ENCODE measurements at regions not wholly inside any gene's neighbourhood (a gene's known extent, or its start where the extent isn't known, plus 50 kb on each side); places are given as distances from the start of the nearest gene placed in this dataset.

DNA sequence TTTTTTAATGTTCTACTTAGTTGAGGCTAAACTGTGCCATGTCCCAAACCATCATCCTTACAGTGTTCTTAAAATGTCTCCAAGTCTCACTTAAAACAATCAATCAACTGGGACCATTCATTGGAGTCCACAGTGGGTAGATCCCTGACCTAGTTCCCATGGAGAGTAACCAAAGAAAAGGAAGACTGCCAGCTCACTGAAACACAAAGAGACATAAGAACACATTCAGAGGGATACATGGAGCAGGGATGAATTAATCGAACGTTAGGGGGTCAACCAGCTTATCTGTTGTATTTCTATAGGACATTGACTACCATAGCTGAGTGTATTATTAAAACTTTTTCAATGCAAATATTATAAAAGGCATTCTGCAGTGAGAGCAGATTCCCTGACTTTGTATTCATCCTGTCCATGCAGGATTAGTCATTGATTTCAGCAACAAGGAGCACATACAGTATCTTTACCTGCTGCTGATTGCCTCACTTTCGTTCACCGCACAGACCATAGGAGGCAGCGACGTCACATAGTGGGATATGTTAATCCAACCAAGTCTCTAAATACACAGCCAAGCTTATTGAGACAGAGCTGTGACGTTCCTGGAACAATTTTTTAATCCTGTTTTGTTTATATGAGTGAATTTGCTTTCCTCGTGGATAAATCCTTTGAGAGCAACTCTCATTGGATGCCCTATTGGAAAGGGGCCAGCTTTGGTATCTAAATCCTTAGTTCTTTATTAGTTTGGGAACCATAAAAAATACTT lies 364.9 kb upstream of the RBMS3 start:
- TF ChIP-seq ARNT (IDR thresholded peaks at IDR 0.05) (no peak), TARDBP (IDR thresholded peaks at IDR 0.05) (no peak)
- ChIA-PET CTCF (interaction anchor here (0.6 to 1.5 kb wide), 3 partner anchors 224 to 967 kb away, joined by 3 to 10 read pairs (median 7); no protein-coding TSS in a partner anchor), POLR2A (no interaction called here)
- peak; percentile 39 for DNase-seq (ENCODE audit: extremely low spot score)

DNA sequence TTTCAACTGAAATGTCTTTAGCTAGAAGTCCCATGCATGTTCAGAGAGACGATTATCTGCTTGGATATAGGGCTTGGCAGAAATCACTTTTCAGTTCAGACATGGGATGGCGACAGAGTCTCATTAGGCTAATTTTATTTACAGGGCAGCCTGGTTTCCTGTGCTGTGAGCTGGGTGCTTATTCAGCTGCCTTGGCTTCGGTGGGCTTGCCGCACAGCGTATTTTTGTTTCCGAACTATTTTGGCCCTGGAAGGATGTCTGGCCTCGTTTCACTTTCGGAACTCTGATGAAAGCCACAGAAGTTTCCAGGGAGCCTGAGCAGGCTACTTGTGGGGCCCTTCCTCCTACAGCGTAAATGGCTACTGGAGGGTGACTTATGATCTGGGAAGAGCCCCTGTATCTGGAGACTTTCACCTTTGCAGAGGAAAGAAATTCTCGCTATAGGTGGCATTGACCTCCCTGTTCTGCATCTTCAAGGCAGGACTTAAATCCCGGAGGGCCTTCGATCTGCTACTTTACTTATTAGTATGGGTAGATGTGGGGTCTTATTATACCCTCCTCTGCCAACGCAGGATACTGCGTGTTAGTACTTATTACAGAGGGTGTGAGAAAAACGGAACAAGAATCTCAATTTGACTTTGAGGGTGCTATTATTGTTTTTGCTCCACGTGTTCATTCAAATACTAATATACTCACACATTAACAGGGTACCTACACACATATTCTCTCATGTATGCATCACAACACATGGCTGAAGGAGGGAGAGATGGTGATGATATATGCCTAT lies 364.0 kb upstream of the RBMS3 start:
- ChIA-PET CTCF (interaction anchor here (0.6 to 1.5 kb wide), 2 partner anchors 223 to 847 kb away, joined by 3 to 10 read pairs; no protein-coding TSS in a partner anchor), POLR2A (no interaction called here)
- no peak for TF ChIP-seq ARNT (IDR thresholded peaks at IDR 0.05)
- no peak for TF ChIP-seq FOXM1 (IDR thresholded peaks at IDR 0.05; ENCODE audit: borderline replicate concordance)
- no peak for TF ChIP-seq BHLHE40 (IDR thresholded peaks at IDR 0.05; ENCODE audit: borderline replicate concordance)
- no peak for TF ChIP-seq LEF1 (IDR thresholded peaks at IDR 0.05; ENCODE audit: borderline replicate concordance)
- no peak for TF ChIP-seq FOXA1 (IDR thresholded peaks at IDR 0.05)
- TF ChIP-seq CTBP1 (IDR thresholded peaks at IDR 0.05; ENCODE audit: borderline replicate concordance) = no peak
- no peak for TF ChIP-seq SUZ12 (IDR thresholded peaks at IDR 0.05)
- no peak for TF ChIP-seq SP1 (IDR thresholded peaks at IDR 0.05)
- no peak for TF ChIP-seq FOXK2 (IDR thresholded peaks at IDR 0.05)
- no peak for TF ChIP-seq ZNF384 (IDR thresholded peaks at IDR 0.05)
- TF ChIP-seq HDGF (IDR thresholded peaks at IDR 0.05; ENCODE audit: borderline replicate concordance) = no peak
- no peak for TF ChIP-seq ELF4 (IDR thresholded peaks at IDR 0.05)
- DNase-seq (ENCODE audit: extremely low spot score) = peak; percentile 26

DNA sequence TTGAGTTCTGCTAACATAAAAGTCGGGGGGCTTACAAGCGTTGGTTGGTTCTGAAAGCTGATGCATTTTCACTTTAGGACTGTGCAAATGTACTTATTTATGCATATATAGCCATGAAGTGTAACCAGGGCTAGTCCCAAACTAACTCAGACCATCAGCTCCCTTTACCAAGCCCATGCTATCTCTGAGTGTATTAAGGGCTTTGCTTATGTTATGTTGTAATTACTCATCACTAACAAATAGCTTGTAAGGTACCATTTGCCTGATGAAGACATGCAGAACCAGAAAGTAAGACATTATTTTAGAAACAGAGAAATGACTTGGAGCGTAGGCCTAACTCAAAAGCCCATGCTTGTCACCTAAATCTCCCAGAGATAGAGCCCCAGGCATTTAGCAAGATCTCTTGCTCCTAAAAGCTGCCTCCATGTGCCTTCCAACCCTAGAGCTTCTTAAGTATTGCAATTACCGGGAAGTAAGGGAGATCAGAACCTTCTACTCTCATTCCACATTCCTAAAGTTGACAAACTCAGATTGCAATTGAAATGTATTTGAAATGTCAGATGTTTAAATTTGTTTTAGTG lies 362.9 kb upstream of the RBMS3 start:
- no peak for DNase-seq (ENCODE audit: extremely low spot score)
- ChIA-PET POLR2A (no interaction called here), CTCF (interaction anchor here (0.6 kb wide), 1 partner anchor 512 kb away, joined by 3 read pairs; no protein-coding TSS in a partner anchor)
- no peak for TF ChIP-seq LEF1 (IDR thresholded peaks at IDR 0.05; ENCODE audit: borderline replicate concordance)
- TF ChIP-seq SUZ12 (IDR thresholded peaks at IDR 0.05) = no peak
- no peak for TF ChIP-seq CTBP1 (IDR thresholded peaks at IDR 0.05; ENCODE audit: borderline replicate concordance)
- no peak for TF ChIP-seq HDGF (IDR thresholded peaks at IDR 0.05; ENCODE audit: borderline replicate concordance)
- TF ChIP-seq FOXM1 (IDR thresholded peaks at IDR 0.05; ENCODE audit: borderline replicate concordance) = no peak
- no peak for TF ChIP-seq ARNT (IDR thresholded peaks at IDR 0.05)
- no peak for TF ChIP-seq BHLHE40 (IDR thresholded peaks at IDR 0.05; ENCODE audit: borderline replicate concordance)
- no peak for TF ChIP-seq ELF4 (IDR thresholded peaks at IDR 0.05)
- TF ChIP-seq, protein P1, sequence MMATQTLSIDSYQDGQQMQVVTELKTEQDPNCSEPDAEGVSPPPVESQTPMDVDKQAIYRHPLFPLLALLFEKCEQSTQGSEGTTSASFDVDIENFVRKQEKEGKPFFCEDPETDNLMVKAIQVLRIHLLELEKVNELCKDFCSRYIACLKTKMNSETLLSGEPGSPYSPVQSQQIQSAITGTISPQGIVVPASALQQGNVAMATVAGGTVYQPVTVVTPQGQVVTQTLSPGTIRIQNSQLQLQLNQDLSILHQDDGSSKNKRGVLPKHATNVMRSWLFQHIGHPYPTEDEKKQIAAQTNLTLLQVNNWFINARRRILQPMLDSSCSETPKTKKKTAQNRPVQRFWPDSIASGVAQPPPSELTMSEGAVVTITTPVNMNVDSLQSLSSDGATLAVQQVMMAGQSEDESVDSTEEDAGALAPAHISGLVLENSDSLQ (IDR thresholded peaks at IDR 0.05) = no peak
- TF ChIP-seq NFRKB (IDR thresholded peaks at IDR 0.05) = no peak
- TF ChIP-seq TARDBP (IDR thresholded peaks at IDR 0.05) = no peak
- TF ChIP-seq L3MBTL2 (conservative IDR thresholded peaks at IDR 0.05) = no peak
- no peak for TF ChIP-seq ZNF384 (IDR thresholded peaks at IDR 0.05)

DNA sequence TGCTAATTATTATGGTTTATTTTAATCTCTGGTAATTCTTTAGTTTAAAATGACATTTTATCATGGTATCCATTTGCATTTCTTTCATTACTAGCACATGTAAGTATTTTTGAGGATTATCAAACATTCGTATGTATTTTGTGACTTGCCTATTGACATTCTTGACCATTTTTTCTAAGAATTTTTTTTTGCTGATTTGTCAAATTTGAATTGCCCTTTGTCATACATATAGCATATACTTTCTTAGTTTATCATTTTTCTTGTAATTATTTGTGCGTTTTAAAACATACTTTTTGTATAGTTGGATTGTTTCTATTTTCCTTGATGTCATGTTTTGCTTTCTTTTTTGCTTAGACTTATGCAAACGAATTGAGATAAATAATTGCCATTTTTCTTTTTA lies 358.5 kb upstream of the RBMS3 start:
- no peak for DNase-seq (ENCODE audit: extremely low spot score)
- ChIA-PET CTCF (no interaction called here), POLR2A (no interaction called here)
- TF ChIP-seq SP1 (IDR thresholded peaks at IDR 0.05) (no peak), CTBP1 (IDR thresholded peaks at IDR 0.05; ENCODE audit: borderline replicate concordance) (no peak), BHLHE40 (IDR thresholded peaks at IDR 0.05; ENCODE audit: borderline replicate concordance) (no peak), FOXK2 (IDR thresholded peaks at IDR 0.05) (no peak), FOXA1 (IDR thresholded peaks at IDR 0.05) (no peak), ARNT (IDR thresholded peaks at IDR 0.05) (no peak), TARDBP (IDR thresholded peaks at IDR 0.05) (no peak), LEF1 (IDR thresholded peaks at IDR 0.05; ENCODE audit: borderline replicate concordance) (no peak), SUZ12 (IDR thresholded peaks at IDR 0.05) (no peak), ELF4 (IDR thresholded peaks at IDR 0.05) (no peak), NFRKB (IDR thresholded peaks at IDR 0.05) (no peak), L3MBTL2 (conservative IDR thresholded peaks at IDR 0.05) (no peak), HDGF (IDR thresholded peaks at IDR 0.05; ENCODE audit: borderline replicate concordance) (no peak), ZNF384 (IDR thresholded peaks at IDR 0.05) (no peak)
- TF ChIP-seq, protein P1 (IDR thresholded peaks at IDR 0.05) = no peak

DNA sequence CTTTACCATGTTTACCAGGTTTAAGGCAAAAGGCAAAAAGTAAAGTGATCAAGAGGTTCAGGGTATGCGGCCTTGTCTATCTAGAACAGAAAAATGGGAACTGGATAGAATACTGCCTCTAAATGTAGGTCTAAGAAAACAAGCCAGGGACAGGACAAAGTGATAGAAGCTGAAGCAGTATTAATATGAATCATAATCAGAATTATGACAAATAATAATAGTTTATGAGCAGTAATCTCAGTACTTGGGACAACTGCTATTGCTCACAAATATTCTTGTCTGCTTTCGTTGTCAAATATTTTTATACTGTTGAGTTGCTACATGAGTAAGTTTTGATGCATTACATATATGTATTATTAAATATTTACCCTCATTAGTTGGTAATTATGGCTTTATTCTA lies 356.9 kb upstream of the RBMS3 start:
- ChIA-PET CTCF (no interaction called here), POLR2A (no interaction called here)
- no peak for DNase-seq (ENCODE audit: extremely low spot score)
- no peak for TF ChIP-seq FOXM1 (IDR thresholded peaks at IDR 0.05; ENCODE audit: borderline replicate concordance)
- TF ChIP-seq BHLHE40 (IDR thresholded peaks at IDR 0.05; ENCODE audit: borderline replicate concordance) = no peak
- TF ChIP-seq TARDBP (IDR thresholded peaks at IDR 0.05) = no peak
- no peak for TF ChIP-seq SP1 (IDR thresholded peaks at IDR 0.05)
- TF ChIP-seq SUZ12 (IDR thresholded peaks at IDR 0.05) = no peak
- no peak for TF ChIP-seq ARNT (IDR thresholded peaks at IDR 0.05)
- no peak for TF ChIP-seq LEF1 (IDR thresholded peaks at IDR 0.05; ENCODE audit: borderline replicate concordance)
- no peak for TF ChIP-seq FOXK2 (IDR thresholded peaks at IDR 0.05)
- TF ChIP-seq ZNF384 (IDR thresholded peaks at IDR 0.05) = no peak
- no peak for TF ChIP-seq CTBP1 (IDR thresholded peaks at IDR 0.05; ENCODE audit: borderline replicate concordance)
- no peak for TF ChIP-seq FOXA1 (IDR thresholded peaks at IDR 0.05)
- no peak for TF ChIP-seq L3MBTL2 (conservative IDR thresholded peaks at IDR 0.05)
- no peak for TF ChIP-seq NFRKB (IDR thresholded peaks at IDR 0.05)
- TF ChIP-seq HDGF (IDR thresholded peaks at IDR 0.05; ENCODE audit: borderline replicate concordance) = no peak

All from HEK293T (cell line).